WTC11 (cell line): ENCODE measurements at regions not wholly inside any gene's neighbourhood (a gene's known extent, or its start where the extent isn't known, plus 50 kb on each side); places are given as distances from the start of the nearest gene placed in this dataset.

Source experiments
- ATAC-seq: fragments of 200-7000 bp; cut with Tn5 transposase; 2 replicates; pipeline ENCODE4 v1.10.0; 2021; ENCODE audit warnings: mild to moderate bottlenecking, moderate library complexity
- CTCF ChIA-PET: fragments of 300-600 bp; sonication (Branson Sonifier 250); formaldehyde crosslinking; loops from one replicate; lab custom pipeline; 2021; ENCODE audit warnings: antibody characterized with exemption; lab: Charles Lee
- POLR2A ChIA-PET: fragments of 350-600 bp; sonication (Branson Sonifier 250); formaldehyde crosslinking; loops from one replicate; lab custom pipeline; 2021; ENCODE audit warnings: antibody characterized with exemption; lab: Charles Lee
- DNase-seq: peaks from one replicate; pipeline ENCODE4 v3.0.0; 2021; ENCODE audit warnings: low spot score
- H3K27ac Mint-ChIP-seq: 2 replicates; pipeline ENCODE4 v1.8.0; 2021; ENCODE audit warnings: mixed read lengths
- H3K27me3 Mint-ChIP-seq: 2 replicates; pipeline ENCODE4 v1.8.0; 2021; ENCODE audit warnings: low read depth, mild to moderate bottlenecking, moderate library complexity, mixed read lengths
- H3K36me3 Mint-ChIP-seq: 2 replicates; pipeline ENCODE4 v1.8.0; 2021; ENCODE audit warnings: mixed read lengths
- H3K4me1 Mint-ChIP-seq: 2 replicates; pipeline ENCODE4 v1.8.0; 2022; ENCODE audit warnings: mixed read lengths
- H3K4me3 Mint-ChIP-seq: 2 replicates; pipeline ENCODE4 v1.8.0; 2021; ENCODE audit warnings: mild to moderate bottlenecking, moderate library complexity, mixed read lengths
- H3K9me3 Mint-ChIP-seq: 2 replicates; pipeline ENCODE4 v1.8.0; 2021; ENCODE audit warnings: mixed read lengths
- AFF4 ChIP-seq: sonication (generic); formaldehyde crosslinking; IDR thresholded peaks from 2 replicates; pipeline ENCODE4 v1.8.1; 2023; ENCODE audit warnings: mild to moderate bottlenecking, missing genetic modification reagents, borderline replicate concordance
- AR ChIP-seq: fragments of 250-450 bp; sonication (Bioruptor Pico); IDR thresholded peaks from 2 replicates; pipeline ENCODE4 v1.9.0; 2021; ENCODE audit warnings: mild to moderate bottlenecking
- CREB1 ChIP-seq: sonication (generic); formaldehyde crosslinking; IDR thresholded peaks from 2 replicates; pipeline ENCODE4 v1.8.0; 2023; ENCODE audit warnings: mild to moderate bottlenecking, missing genetic modification reagents
- CREM ChIP-seq: sonication (generic); formaldehyde crosslinking; IDR thresholded peaks from 2 replicates; pipeline ENCODE4 v1.8.1; 2022; ENCODE audit warnings: mild to moderate bottlenecking, missing genetic modification reagents, moderate library complexity
- EMX1 ChIP-seq: fragments of 250-450 bp; sonication (Bioruptor Pico); IDR thresholded peaks from 2 replicates; pipeline ENCODE4 v1.8.0; 2021; ENCODE audit warnings: mild to moderate bottlenecking
- HMGXB4 ChIP-seq: sonication (generic); formaldehyde crosslinking; IDR thresholded peaks from 2 replicates; pipeline ENCODE4 v1.8.1; 2023; ENCODE audit warnings: mild to moderate bottlenecking, moderate library complexity, missing genetic modification reagents
- JAZF1 ChIP-seq: fragments of 250-450 bp; sonication (Bioruptor Pico); IDR thresholded peaks from 2 replicates; pipeline ENCODE4 v1.9.0; 2021; ENCODE audit warnings: moderate library complexity, mild to moderate bottlenecking, inconsistent platforms
- JUN ChIP-seq: sonication (generic); formaldehyde crosslinking; IDR thresholded peaks from 2 replicates; pipeline ENCODE4 v1.8.0; 2023; ENCODE audit warnings: mild to moderate bottlenecking, missing genetic modification reagents
- NFE2L1 ChIP-seq: sonication (generic); formaldehyde crosslinking; IDR thresholded peaks from 2 replicates; pipeline ENCODE4 v1.8.1; 2023; ENCODE audit warnings: missing genetic modification reagents
- NR3C1 ChIP-seq: sonication (generic); formaldehyde crosslinking; conservative IDR thresholded peaks from 2 replicates; pipeline ENCODE4 v1.8.1; 2023; ENCODE audit warnings: low read depth, mild to moderate bottlenecking, missing genetic modification reagents
- PREB ChIP-seq: sonication (generic); formaldehyde crosslinking; IDR thresholded peaks from 2 replicates; pipeline ENCODE4 v1.8.1; 2022; ENCODE audit warnings: mild to moderate bottlenecking, missing genetic modification reagents, moderate library complexity, borderline replicate concordance
- RELA ChIP-seq: sonication (generic); formaldehyde crosslinking; IDR thresholded peaks from 2 replicates; pipeline ENCODE4 v1.8.1; 2022; ENCODE audit warnings: missing genetic modification reagents, mild to moderate bottlenecking, borderline replicate concordance
- SOX15 ChIP-seq: fragments of 250-450 bp; sonication (Bioruptor Pico); IDR thresholded peaks from 2 replicates; pipeline ENCODE4 v1.9.0; 2021; ENCODE audit warnings: mild to moderate bottlenecking
- TP53 ChIP-seq: sonication (generic); formaldehyde crosslinking; IDR thresholded peaks from 2 replicates; pipeline ENCODE4 v1.8.1; 2023; ENCODE audit warnings: mild to moderate bottlenecking, missing genetic modification reagents
- ZNF219 ChIP-seq: sonication (generic); formaldehyde crosslinking; IDR thresholded peaks from 2 replicates; pipeline ENCODE4 v1.8.0; 2023; ENCODE audit warnings: missing genetic modification reagents, mild to moderate bottlenecking, borderline replicate concordance
- ZNF396 ChIP-seq: fragments of 250-450 bp; sonication (Bioruptor Pico); IDR thresholded peaks from 2 replicates; pipeline ENCODE4 v1.8.0; 2021; ENCODE audit warnings: mild to moderate bottlenecking, moderate library complexity, borderline replicate concordance
- TF ChIP-seq, protein P1 (sequence below): sonication (generic); formaldehyde crosslinking; conservative IDR thresholded peaks from 2 replicates; pipeline ENCODE4 v1.8.1; 2022; ENCODE audit warnings: mild to moderate bottlenecking, missing genetic modification reagents
- TF ChIP-seq, protein P2 (sequence below): sonication (generic); formaldehyde crosslinking; IDR thresholded peaks from 2 replicates; pipeline ENCODE4 v1.8.1; 2023; ENCODE audit warnings: mild to moderate bottlenecking, missing genetic modification reagents, moderate library complexity
- TF ChIP-seq, protein P3 (sequence below): sonication (generic); formaldehyde crosslinking; IDR thresholded peaks from 2 replicates; pipeline ENCODE4 v1.8.0; 2022; ENCODE audit warnings: missing genetic modification reagents
- TF ChIP-seq, protein P4 (sequence below): sonication (generic); formaldehyde crosslinking; IDR thresholded peaks from 2 replicates; pipeline ENCODE4 v1.8.1; 2022; ENCODE audit warnings: low read depth, missing genetic modification reagents, borderline replicate concordance

DNA sequence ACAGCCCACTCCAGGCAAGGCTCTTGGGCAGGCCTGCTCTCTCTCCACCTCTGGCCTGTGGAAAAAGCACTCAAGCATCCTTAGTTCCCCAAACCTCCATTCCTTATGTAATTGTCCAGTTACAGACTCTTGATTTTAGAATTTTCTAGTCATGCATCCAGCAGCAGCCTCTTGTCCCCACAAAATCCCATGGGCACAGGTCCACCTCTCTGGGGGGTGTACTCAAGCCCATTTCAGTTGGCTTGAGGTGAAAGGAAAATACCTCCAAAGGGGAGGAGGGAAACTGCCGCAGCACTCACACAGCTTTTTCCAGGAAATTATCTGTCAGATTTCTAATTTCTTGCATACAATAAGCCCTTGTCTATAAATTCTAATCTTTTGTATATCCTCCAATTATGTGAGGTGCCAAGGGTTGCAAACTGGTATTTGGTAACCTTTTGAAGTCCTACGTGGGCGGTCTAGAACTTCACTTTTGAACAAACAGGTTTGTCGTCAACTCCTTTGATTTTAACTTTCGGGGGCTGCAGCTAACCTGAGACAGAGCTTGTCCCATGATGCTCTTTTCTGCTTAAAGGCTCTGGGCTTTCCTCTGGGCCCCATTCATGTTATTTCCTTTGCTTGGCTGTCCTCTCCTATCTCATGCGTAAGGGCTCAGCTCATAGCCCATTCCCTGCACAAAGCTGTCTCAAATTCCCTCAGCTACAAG, 104.7 kb upstream of the CEP85L start (continued):
- TF ChIP-seq NR3C1 (CRISPR knock-in tag) (no peak), ZNF396 (CRISPR knock-in tag) (no peak), TP53 (CRISPR knock-in tag) (no peak), PREB (no peak)
- TF ChIP-seq, all 79 proteins: peak for 0

GRCh38 chr6:118752803-118753202, 101.4 kb upstream of the CEP85L start:
- ATAC-seq (no peak), DNase-seq (no peak)
- Mint-ChIP-seq H3K27ac (no peak overlapping the region), H3K27me3 (no peaks in the 10 kb centered on the region; the same call in 1 of the 2 replicates), H3K36me3 (no peaks in the 10 kb centered on the region), H3K4me3 (no peak overlapping the region), H3K9me3 (no peaks in the 10 kb centered on the region), H3K4me1 (peaks cover 17% of the 10 kb centered on the region)
- ChIA-PET CTCF (no interaction called here), POLR2A (no interaction called here)
- TF ChIP-seq EMX1 (no peak), ZNF219 (no peak), AR (CRISPR knock-in tag) (no peak), CREM (no peak), SOX15 (CRISPR knock-in tag) (no peak), CREB1 (CRISPR knock-in tag) (no peak), HMGXB4 (no peak), NFE2L1 (CRISPR knock-in tag) (no peak), RELA (CRISPR knock-in tag) (no peak), AFF4 (CRISPR knock-in tag) (no peak), JUN (CRISPR knock-in tag) (no peak), JAZF1 (CRISPR knock-in tag) (no peak)
- TF ChIP-seq, protein P1, sequence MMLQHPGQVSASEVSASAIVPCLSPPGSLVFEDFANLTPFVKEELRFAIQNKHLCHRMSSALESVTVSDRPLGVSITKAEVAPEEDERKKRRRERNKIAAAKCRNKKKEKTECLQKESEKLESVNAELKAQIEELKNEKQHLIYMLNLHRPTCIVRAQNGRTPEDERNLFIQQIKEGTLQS (CRISPR knock-in tag), result no peak
- TF ChIP-seq, protein P2, sequence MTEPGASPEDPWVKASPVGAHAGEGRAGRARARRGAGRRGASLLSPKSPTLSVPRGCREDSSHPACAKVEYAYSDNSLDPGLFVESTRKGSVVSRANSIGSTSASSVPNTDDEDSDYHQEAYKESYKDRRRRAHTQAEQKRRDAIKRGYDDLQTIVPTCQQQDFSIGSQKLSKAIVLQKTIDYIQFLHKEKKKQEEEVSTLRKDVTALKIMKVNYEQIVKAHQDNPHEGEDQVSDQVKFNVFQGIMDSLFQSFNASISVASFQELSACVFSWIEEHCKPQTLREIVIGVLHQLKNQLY, result no peak
- TF ChIP-seq, protein P3, sequence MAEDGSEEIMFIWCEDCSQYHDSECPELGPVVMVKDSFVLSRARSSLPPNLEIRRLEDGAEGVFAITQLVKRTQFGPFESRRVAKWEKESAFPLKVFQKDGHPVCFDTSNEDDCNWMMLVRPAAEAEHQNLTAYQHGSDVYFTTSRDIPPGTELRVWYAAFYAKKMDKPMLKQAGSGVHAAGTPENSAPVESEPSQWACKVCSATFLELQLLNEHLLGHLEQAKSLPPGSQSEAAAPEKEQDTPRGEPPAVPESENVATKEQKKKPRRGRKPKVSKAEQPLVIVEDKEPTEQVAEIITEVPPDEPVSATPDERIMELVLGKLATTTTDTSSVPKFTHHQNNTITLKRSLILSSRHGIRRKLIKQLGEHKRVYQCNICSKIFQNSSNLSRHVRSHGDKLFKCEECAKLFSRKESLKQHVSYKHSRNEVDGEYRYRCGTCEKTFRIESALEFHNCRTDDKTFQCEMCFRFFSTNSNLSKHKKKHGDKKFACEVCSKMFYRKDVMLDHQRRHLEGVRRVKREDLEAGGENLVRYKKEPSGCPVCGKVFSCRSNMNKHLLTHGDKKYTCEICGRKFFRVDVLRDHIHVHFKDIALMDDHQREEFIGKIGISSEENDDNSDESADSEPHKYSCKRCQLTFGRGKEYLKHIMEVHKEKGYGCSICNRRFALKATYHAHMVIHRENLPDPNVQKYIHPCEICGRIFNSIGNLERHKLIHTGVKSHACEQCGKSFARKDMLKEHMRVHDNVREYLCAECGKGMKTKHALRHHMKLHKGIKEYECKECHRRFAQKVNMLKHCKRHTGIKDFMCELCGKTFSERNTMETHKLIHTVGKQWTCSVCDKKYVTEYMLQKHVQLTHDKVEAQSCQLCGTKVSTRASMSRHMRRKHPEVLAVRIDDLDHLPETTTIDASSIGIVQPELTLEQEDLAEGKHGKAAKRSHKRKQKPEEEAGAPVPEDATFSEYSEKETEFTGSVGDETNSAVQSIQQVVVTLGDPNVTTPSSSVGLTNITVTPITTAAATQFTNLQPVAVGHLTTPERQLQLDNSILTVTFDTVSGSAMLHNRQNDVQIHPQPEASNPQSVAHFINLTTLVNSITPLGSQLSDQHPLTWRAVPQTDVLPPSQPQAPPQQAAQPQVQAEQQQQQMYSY (CRISPR knock-in tag), result no peak
- TF ChIP-seq, protein P4, sequence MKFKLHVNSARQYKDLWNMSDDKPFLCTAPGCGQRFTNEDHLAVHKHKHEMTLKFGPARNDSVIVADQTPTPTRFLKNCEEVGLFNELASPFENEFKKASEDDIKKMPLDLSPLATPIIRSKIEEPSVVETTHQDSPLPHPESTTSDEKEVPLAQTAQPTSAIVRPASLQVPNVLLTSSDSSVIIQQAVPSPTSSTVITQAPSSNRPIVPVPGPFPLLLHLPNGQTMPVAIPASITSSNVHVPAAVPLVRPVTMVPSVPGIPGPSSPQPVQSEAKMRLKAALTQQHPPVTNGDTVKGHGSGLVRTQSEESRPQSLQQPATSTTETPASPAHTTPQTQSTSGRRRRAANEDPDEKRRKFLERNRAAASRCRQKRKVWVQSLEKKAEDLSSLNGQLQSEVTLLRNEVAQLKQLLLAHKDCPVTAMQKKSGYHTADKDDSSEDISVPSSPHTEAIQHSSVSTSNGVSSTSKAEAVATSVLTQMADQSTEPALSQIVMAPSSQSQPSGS (CRISPR knock-in tag), result no peak
